Uterus (tissue), 3 donors: ENCODE measurements at regions not wholly inside any gene's neighbourhood (a gene's known extent, or its start where the extent isn't known, plus 50 kb on each side); places are given as distances from the start of the nearest gene placed in this dataset.

ENCODE experiments used
- DNase-seq, 2 donors: peaks; one replicate each; pipeline ENCODE4 v3.0.0-alpha.2; 2019 to 2020
- H3K27ac ChIP-seq, 2 donors: fragments of 200-600 bp; sonication (generic); 1 replicate in 1 of 2; 2 replicates in 1 of 2; pipeline ENCODE4 v1.5.1; 2016 to 2018
- H3K27me3 ChIP-seq, 2 donors: fragments of 200-600 bp; sonication (generic); one replicate each; pipeline ENCODE4 v1.5.1; 2018 to 2019; ENCODE audit warnings: control low read depth in 1 of 2
- H3K36me3 ChIP-seq, 2 donors: fragments of 200-600 bp; sonication (generic); one replicate each; pipeline ENCODE4 v1.5.1; 2019; ENCODE audit warnings: control low read depth in 1 of 2
- H3K4me1 ChIP-seq, 2 donors: fragments of 200-600 bp; sonication (generic); one replicate each; pipeline ENCODE4 v1.5.1; 2018 to 2019; ENCODE audit warnings: control low read depth in 1 of 2
- H3K4me3 ChIP-seq, 2 donors: fragments of 200-600 bp; sonication (generic); 1 replicate in 1 of 2; 2 replicates in 1 of 2; pipeline ENCODE4 v1.5.1; 2018 to 2019; ENCODE audit warnings: mild to moderate bottlenecking in 1 of 2
- H3K9me3 ChIP-seq, 2 donors: fragments of 200-600 bp; sonication (generic); one replicate each; pipeline ENCODE4 v1.5.1; 2019; ENCODE audit warnings: control low read depth in 1 of 2
- POLR2A ChIP-seq, 2 donors: fragments of 450-650 bp; IDR thresholded peaks; one replicate each; pipeline ENCODE4 v1.6.1; 2016; ENCODE audit warnings: antibody characterized with exemption in 2 of 2, mild to moderate bottlenecking in 1 of 2, moderate library complexity in 1 of 2
- intact Hi-C: fragments of 100-400 bp; cut with DNase I; formaldehyde crosslinking; loops from one replicate; pipeline ENCODE4 v1.15.1; 2023; ENCODE audit warnings: low total_unique reads
- TF ChIP-seq, protein P1 (sequence below), 4 experiments: fragments of 200-600 bp in 2 of 4; fragments of 450-650 bp in 2 of 4; sonication (generic) in 2 of 4; IDR thresholded peaks; one replicate each; pipeline ENCODE4 v1.5.1; 2016 to 2019; ENCODE audit warnings: antibody characterized with exemption in 4 of 4, mild to moderate bottlenecking in 2 of 4, moderate library complexity in 1 of 4
- donor health status: DM: yes; HTN: yes; CAD: no.

DNA sequence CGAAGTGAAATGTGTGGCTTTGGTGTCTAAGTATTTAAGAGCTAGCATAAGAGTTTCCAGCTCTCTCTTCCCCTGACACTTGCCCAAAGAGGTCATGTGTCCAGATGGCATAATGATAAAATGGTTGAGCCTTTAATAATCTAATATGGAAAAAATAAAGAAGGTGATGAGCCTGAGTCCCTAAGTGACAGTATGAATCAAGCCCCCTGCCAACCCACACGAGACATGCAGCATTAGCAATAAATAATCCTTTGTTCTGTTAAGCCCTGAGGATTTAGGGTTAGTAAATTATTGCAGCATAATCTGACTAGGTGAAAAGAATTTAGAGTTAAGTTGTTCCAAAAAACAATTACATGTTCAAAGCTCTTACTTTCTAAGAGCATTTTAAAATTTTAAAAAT lies 217.2 kb upstream of the CCDC150 start:
- no peaks in the 10 kb centered on the region for H3K4me1 ChIP-seq
- no peaks in the 10 kb centered on the region for H3K9me3 ChIP-seq
- no peak overlapping the region for H3K27ac ChIP-seq
- no peaks in the 10 kb centered on the region for H3K36me3 ChIP-seq
- TF ChIP-seq, protein P1, sequence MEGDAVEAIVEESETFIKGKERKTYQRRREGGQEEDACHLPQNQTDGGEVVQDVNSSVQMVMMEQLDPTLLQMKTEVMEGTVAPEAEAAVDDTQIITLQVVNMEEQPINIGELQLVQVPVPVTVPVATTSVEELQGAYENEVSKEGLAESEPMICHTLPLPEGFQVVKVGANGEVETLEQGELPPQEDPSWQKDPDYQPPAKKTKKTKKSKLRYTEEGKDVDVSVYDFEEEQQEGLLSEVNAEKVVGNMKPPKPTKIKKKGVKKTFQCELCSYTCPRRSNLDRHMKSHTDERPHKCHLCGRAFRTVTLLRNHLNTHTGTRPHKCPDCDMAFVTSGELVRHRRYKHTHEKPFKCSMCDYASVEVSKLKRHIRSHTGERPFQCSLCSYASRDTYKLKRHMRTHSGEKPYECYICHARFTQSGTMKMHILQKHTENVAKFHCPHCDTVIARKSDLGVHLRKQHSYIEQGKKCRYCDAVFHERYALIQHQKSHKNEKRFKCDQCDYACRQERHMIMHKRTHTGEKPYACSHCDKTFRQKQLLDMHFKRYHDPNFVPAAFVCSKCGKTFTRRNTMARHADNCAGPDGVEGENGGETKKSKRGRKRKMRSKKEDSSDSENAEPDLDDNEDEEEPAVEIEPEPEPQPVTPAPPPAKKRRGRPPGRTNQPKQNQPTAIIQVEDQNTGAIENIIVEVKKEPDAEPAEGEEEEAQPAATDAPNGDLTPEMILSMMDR (IDR thresholded peaks at IDR 0.05), result no peak
- TF ChIP-seq POLR2A (IDR thresholded peaks at IDR 0.05), result no peak
- H3K4me3 ChIP-seq, result no peak overlapping the region
- no peak for DNase-seq
- intact Hi-C loops, result no loop called here
- H3K27me3 ChIP-seq, result no peaks in the 10 kb centered on the region

DNA sequence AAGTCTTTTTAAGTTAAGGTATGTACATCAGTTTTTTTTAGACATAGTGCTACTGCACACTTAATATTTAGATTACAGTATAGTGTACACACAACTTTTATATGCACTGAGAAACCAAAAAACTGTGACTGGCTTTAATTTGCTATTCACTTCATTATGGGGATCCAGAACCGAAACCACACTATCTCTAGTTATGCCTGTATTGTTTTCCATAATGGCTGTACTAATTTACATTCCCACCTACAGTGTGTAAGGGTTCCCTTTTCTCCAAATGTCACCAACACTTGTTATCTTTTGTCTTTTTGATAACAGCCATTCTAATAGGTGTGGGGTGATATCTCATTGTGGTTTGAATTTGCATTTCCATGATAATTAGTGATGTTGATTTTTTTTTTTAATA lies 213.4 kb upstream of the CCDC150 start:
- TF ChIP-seq, protein P1 (IDR thresholded peaks at IDR 0.05), result no peak
- TF ChIP-seq POLR2A (IDR thresholded peaks at IDR 0.05), result no peak
- H3K9me3 ChIP-seq, result no peaks in the 10 kb centered on the region
- no peaks in the 10 kb centered on the region for H3K27me3 ChIP-seq
- no peaks in the 10 kb centered on the region for H3K36me3 ChIP-seq
- no peak for DNase-seq
- H3K4me1 ChIP-seq, result no peaks in the 10 kb centered on the region
- no peak overlapping the region for H3K27ac ChIP-seq
- intact Hi-C loops, result no loop called here
- H3K4me3 ChIP-seq, result no peak overlapping the region

DNA sequence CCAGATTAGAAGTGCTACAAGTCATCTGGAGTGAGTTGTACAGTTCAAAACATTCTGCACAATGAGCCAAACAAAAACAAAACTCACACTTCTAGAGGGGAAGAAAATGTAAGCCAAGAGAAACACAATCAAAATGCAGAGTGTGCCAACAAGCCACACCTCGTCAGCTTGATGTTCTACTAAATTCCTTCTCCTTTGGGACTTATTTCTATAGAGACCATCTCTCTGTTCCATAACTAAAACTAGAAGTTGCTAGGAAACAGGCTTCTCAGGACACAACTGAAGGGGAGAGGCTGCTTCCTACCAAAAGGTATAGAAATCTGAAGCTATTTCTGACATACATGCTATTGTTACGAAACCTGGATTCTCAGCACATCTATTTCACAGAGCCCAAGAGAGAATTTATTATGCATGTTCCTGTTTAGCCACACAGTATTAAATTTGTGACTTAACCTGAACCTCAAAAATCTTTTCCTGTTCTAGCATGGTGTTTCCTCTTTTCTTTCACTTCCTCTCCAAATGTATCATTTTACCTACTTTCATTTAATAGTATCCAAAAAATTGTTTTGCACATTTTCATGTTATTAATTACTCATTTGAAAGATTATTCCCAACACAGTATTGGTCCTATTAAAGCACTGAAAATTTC lies 211.4 kb upstream of the CCDC150 start:
- intact Hi-C loops, result no loop called here
- Histone ChIP-seq H3K4me3 (no peak overlapping the region), H3K27me3 (no peaks in the 10 kb centered on the region), H3K4me1 (no peaks in the 10 kb centered on the region), H3K27ac (no peak overlapping the region), H3K9me3 (no peaks in the 10 kb centered on the region), H3K36me3 (no peaks in the 10 kb centered on the region)
- no peak for TF ChIP-seq POLR2A (IDR thresholded peaks at IDR 0.05)
- TF ChIP-seq, protein P1 (IDR thresholded peaks at IDR 0.05), result no peak
- no peak for DNase-seq

DNA sequence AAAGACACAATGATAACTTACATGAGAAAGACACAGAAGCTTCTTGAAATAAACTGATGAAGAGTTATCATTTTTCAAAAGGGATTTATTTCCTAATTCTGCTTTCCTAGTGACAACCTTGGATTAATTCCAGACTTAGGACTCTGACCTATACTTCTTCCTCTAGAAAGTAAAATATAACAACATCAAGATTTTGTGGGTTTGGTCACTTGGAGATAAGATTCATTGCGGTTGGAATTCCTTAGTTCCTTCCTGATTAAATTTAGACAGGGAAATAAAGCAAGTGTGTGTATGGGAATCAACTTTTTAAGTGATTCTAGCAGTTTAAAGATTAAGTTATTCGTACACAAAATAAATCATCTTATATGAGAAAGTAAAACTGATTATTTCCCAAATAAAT lies 208.4 kb upstream of the CCDC150 start:
- Histone ChIP-seq H3K4me1 (no peaks in the 10 kb centered on the region), H3K36me3 (no peaks in the 10 kb centered on the region), H3K9me3 (no peaks in the 10 kb centered on the region), H3K27ac (no peak overlapping the region), H3K4me3 (no peak overlapping the region), H3K27me3 (no peaks in the 10 kb centered on the region)
- intact Hi-C loops, result no loop called here
- no peak for DNase-seq
- TF ChIP-seq, protein P1 (IDR thresholded peaks at IDR 0.05), result no peak
- TF ChIP-seq POLR2A (IDR thresholded peaks at IDR 0.05), result no peak

DNA sequence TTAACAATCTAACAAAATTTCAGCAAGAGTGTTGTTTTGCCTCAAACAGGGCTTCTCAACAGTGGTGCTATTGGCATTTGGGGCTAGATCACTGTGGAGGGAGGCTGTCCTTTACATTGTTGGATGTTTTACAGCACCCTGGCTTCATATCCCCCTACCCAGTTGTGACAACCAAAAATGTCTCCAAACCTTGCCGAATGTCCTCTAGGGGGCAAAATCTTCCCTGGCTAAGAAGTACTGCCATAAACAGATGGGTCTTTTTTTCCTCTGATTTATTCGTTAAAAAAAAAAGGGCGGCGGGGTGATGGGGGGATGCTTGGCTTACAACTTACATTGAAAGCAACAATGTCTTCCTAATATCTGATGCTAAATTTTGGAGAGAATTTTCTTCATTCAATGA lies 207.6 kb upstream of the CCDC150 start:
- Histone ChIP-seq H3K9me3 (no peaks in the 10 kb centered on the region), H3K4me3 (no peak overlapping the region), H3K4me1 (no peaks in the 10 kb centered on the region), H3K36me3 (no peaks in the 10 kb centered on the region), H3K27me3 (no peaks in the 10 kb centered on the region), H3K27ac (no peak overlapping the region)
- no peak for TF ChIP-seq POLR2A (IDR thresholded peaks at IDR 0.05)
- TF ChIP-seq, protein P1 (IDR thresholded peaks at IDR 0.05), result no peak
- intact Hi-C loops, result no loop called here
- DNase-seq, result no peak
